ENCODE measurements at regions not wholly inside any gene's neighbourhood (a gene's known extent, or its start where the extent isn't known, plus 50 kb on each side); places are given as distances from the start of the nearest gene placed in this dataset.

GRCh38 chr22:22425783-22426624, 82.5 kb downstream of the ZNF280B start (continued):
- TF ChIP-seq PATZ1 (CRISPR knock-in tag; IDR thresholded peaks at IDR 0.05): peak; percentile 35; the same call in 1 of the 2 replicates
- no peak for TF ChIP-seq MXD4 (CRISPR knock-in tag; IDR thresholded peaks at IDR 0.05)
- no peak for TF ChIP-seq ZZZ3 (CRISPR knock-in tag; IDR thresholded peaks at IDR 0.05; ENCODE audit: borderline replicate concordance)
- TF ChIP-seq ZNF775 (CRISPR knock-in tag; IDR thresholded peaks at IDR 0.05; ENCODE audit: borderline replicate concordance): no peak
- TF ChIP-seq ZNF512B (CRISPR knock-in tag; IDR thresholded peaks at IDR 0.05; ENCODE audit: borderline replicate concordance): no peak
- TF ChIP-seq PRDM10 (CRISPR knock-in tag; IDR thresholded peaks at IDR 0.05; ENCODE audit: low read depth): no peak
- TF ChIP-seq ZBTB7A (CRISPR knock-in tag; IDR thresholded peaks at IDR 0.05): no peak
- TF ChIP-seq KDM5B (CRISPR knock-in tag; IDR thresholded peaks at IDR 0.05; ENCODE audit: borderline replicate concordance): peak; percentile 45; the same call in 1 of the 2 replicates
- TF ChIP-seq MED1 (CRISPR knock-in tag; IDR thresholded peaks at IDR 0.05): peak; percentile 58; the same call in 1 of the 2 replicates
- TF ChIP-seq JUN (CRISPR knock-in tag; IDR thresholded peaks at IDR 0.05): no peak
- 0 out of 2 replicates have a peak, but pooled peaks have one; percentile 18 for TF ChIP-seq SSRP1 (CRISPR knock-in tag; IDR thresholded peaks at IDR 0.05)
- TF ChIP-seq ELK4 (CRISPR knock-in tag; IDR thresholded peaks at IDR 0.05; ENCODE audit: borderline replicate concordance): no peak
- no peak for TF ChIP-seq PHF20 (CRISPR knock-in tag; IDR thresholded peaks at IDR 0.05)
- TF ChIP-seq ZNF883 (CRISPR knock-in tag; IDR thresholded peaks at IDR 0.05; ENCODE audit: not compliant biosample characterization): no peak
- TF ChIP-seq SMYD3 (CRISPR knock-in tag; IDR thresholded peaks at IDR 0.05): 0 out of 2 replicates have a peak, but pooled peaks have one; percentile 41
- peak; percentile 25; the same call in 1 of the 2 replicates for TF ChIP-seq NR2C2 (CRISPR knock-in tag; IDR thresholded peaks at IDR 0.05; ENCODE audit: borderline replicate concordance)
- TF ChIP-seq MEIS2 (CRISPR knock-in tag; IDR thresholded peaks at IDR 0.05): 0 out of 2 replicates have a peak, but pooled peaks have one; percentile 16

All from HepG2 (cell line).